ENCODE measurements at regions not wholly inside any gene's neighbourhood (a gene's known extent, or its start where the extent isn't known, plus 50 kb on each side); places are given as distances from the start of the nearest gene placed in this dataset.

- DNase-seq (ENCODE audit: low read depth): no peak
Measured at GRCh38 chr20:51096582-51097267, 73.8 kb upstream of the KCNG1 start.

GRCh38 chr20:51095633-51096521 is 73.0 kb upstream of the KCNG1 start:
- DNase-seq (ENCODE audit: low read depth): no peak

DNA sequence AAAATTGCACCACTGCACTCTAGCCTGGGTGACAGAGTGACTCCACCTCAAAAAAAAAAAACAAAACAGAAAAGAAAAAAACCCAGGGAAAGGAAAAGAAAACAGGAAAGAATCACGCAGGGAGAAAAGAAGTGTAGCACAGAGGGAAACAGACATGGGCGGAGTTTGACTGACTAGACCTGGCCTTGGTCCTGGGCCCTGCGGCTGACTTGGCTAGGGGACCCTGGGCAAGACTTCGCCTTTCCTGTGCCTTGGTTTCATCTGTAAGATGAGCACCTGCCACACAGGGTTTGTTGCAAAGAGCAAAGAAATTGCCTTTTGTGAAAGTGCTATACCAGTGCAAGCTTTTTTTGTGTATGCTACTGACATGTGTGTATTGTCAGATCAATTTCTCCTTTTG is 71.3 kb upstream of the KCNG1 start:
- no peak for DNase-seq (ENCODE audit: low read depth)

DNA sequence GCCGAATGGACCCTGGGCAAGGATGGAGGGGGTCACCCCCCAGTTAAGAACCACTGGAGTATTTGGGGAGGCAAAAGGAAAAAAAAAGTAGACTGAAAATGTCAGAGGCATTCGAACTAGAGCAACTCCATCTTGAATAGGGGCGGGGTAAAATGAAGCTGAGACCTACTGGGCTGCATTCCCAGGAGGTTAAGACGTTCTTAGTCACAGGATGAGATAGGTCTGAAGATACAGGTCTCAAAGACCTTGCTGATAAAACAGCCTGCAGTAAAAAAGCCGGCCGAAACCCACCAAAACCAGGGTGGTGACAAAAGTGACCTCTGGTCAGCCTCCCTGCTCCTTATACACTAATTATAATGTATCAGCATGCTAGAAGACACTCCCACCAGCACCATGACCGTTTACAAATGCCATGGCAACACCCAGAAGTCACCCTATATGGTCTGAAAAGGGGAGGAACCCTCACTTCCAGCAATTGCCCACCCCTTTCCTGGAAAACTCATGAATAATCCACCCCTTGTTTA is 70.4 kb upstream of the KCNG1 start:
- no peak for DNase-seq (ENCODE audit: low read depth)

DNA sequence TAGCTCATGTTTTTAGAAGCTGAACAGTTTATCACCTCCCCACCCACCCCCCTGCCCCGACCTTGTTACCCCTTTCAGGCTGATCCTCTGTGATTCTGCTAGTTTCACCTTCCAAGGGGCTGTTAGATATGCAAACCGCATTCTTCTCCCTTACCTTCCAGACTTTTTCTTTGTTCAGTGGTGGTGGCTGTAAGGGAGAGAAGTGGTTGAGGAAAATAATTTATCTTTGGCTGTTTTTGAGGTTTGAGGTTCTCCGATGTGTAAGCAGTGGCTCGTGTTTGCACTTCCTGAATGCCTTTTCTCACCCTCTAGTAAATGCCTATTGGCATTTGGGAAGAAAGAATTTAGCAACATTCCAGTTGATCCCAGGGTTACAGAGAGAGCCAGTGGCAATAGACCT is 69.4 kb upstream of the KCNG1 start:
- DNase-seq (ENCODE audit: low read depth): peak; percentile 10

DNA sequence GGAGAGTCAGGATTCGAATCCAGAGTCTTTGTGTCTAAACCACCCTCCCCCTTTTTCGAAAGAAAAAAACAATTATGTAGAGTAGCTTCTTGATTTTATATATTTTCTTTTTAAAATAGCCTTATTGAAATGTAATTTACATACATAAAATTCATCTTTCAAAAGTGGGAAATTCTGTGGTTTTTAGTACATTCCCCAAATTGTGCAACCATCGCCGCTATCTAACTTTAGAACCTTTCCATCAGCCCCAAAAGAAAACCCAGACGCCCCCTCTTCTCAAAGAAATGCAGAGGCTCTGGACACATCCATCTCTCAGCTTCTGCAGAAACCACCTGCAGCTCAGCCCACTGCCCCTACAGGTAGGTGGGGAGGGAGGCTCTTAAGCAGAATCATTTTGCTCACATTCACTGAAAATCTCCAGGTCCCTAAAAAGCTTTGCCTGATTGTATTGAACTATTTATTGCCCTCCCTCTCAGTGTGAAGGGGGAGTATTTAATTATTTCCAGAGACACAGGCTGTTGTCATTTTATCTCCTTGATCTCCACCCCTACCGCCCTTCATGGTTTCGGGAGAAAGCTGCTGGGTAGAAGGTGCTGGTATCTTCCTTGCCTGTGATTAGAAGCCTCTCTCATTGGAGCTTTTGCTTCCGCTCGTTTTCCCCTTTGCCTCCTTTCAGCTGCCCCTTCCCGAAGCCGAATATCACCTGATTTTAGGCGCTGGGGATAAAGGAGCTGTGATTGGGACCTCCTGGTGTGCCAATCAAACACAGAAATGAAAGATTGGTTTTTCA is 68.7 kb upstream of the KCNG1 start:
- no peak for DNase-seq (ENCODE audit: low read depth)

GRCh38 chr20:51089840-51090239 is 66.9 kb upstream of the KCNG1 start:
- no peak for DNase-seq (ENCODE audit: low read depth)

DNA sequence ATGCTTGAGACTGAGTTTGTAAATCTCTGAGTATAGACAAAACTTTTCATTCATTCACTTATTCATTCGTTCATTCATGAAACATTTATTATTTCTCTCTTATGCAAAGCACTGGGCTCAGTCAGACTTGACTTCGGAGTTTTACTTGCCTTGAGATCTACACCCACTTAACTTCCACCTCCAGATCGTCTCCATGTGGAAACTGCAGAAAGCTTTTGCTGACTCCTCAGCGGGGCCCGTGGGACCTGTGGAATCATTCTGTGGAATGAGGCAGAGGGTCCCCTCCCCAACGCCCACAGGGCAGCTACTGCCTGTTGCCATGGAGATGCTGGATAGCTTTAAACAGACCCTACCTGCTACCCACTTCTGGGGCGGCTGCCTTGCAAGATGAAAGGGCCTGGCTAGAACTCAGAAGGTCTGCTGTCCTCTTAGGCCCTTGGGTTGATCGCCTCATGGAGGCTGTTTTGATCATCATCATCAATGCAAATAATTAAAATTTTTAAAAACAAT is 66.4 kb upstream of the KCNG1 start:
- DNase-seq (ENCODE audit: low read depth): no peak

GRCh38 chr20:51087266-51087665 is 64.4 kb upstream of the KCNG1 start:
- no peak for DNase-seq (ENCODE audit: low read depth)

- DNase-seq (ENCODE audit: low read depth): no peak
Measured at GRCh38 chr20:51085769-51086168, 62.9 kb upstream of the KCNG1 start.

DNA sequence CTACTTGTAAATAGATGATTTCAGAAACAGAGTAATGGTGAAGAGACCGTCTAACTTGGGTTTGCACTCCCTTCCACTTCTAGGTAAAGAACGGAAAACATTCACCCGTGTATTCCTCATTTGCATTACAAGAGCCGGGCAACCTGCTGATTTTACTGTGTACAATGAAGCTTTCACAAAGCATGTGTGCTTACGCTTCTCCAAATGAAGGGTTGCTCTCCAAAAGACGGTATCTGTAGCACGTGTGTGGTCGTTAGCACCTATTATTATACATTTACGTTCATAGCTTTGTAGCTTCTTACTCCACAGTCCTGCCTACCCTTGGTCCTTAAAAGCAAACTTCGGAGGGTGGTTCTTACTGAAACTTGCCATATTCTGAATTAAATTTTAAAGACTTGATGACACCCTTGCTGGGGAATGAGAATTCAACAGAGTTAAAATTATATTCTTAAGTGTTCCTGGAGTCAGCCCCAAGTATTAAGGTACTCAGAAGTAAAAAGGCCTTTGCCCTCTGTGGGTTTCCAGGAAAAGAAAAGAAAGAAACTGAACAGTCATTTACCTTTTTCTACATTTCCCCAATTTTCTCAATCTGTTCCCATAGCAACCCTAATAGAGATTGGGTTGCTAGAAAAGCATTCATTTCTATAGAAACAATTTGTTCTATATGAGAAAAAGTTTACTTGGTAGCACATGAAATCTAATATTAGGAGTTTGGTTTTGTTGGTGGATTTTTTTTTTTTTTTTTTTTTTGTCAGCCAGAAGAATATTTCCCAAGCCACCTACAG is 61.9 kb upstream of the KCNG1 start:
- DNase-seq (ENCODE audit: low read depth): no peak

GRCh38 chr20:51083447-51083846 is 60.5 kb upstream of the KCNG1 start:
- DNase-seq (ENCODE audit: low read depth): no peak

DNA sequence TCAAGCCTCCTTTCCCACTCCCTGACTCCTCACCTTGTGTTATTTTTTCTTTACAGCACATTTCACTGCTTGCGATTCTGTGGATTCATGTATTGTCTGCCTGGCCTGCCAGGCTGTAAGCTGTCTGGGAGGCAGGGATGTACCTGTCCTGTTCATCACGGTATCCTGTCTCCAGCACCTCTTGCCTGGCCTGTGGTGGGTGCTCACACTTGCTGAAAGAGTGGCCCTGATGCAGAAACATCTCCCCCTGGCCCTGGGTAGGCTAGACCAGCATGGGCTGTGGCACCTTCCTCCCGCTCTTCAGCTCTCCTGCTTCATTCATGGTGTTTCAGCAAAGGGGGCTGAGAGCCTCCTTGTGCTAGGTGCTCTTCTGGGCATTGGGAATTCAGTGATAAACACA is 60.1 kb upstream of the KCNG1 start:
- no peak for DNase-seq (ENCODE audit: low read depth)

- no peak for DNase-seq (ENCODE audit: low read depth)
Measured at GRCh38 chr20:51080516-51080915, 57.6 kb upstream of the KCNG1 start.

DNA sequence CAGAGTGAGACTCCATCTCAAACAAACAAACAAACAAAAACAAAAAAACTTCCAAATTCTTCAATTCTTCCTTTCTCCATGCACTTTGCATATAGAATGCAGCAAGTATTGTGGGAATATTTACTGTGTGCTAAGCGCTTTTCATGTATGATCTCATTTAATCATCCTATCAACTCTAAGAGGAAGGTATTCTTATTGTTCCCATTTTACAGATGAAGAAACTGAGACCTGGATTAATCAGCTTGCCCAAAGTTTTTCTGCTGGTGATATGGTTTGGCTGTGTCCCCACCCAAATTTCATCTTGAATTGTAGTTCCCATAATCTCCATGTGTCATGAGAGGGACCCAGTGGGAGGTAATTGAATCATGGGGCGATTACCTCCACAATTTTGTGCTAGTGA is 56.6 kb upstream of the KCNG1 start:
- no peak for DNase-seq (ENCODE audit: low read depth)

- no peak for DNase-seq (ENCODE audit: low read depth)
Measured at GRCh38 chr20:51077686-51078060, 54.8 kb upstream of the KCNG1 start.

- no peak for DNase-seq (ENCODE audit: low read depth)
Measured at GRCh38 chr20:51076786-51077685, 54.1 kb upstream of the KCNG1 start.

DNA sequence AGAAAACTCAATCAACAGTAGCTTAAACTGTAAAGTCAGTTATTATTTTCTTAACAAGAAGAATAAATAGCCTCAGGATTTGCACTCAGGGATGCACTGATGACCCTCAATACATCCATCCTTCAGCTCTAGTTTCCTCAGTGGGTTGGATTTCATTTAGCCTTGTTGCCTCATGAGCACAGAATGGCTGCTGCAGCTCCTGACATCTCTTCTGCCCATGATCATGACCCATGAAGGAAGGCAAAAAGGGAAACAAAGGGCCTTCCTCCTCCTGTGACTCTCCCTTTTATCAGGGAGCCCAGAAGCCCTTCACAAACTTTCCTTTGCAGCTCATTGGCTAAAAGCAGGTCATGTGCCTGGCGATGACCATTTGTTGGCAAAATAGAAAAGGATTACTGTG is 51.2 kb upstream of the KCNG1 start:
- no peak for DNase-seq (ENCODE audit: low read depth)

Data from renal cortical epithelial cell (primary cell).